ENCODE measurements at regions not wholly inside any gene's neighbourhood (a gene's known extent, or its start where the extent isn't known, plus 50 kb on each side); places are given as distances from the start of the nearest gene placed in this dataset.

- H3K79me2 ChIP-seq (ENCODE audit: insufficient read depth): no peaks in the 10 kb centered on the region
- H3K4me2 ChIP-seq: no peak overlapping the region
- H3K36me3 ChIP-seq (replicated peaks in 1 of 2; ENCODE audit: control insufficient read depth in 1 of 2, insufficient read depth in 2 of 2, low read length in 1 of 2): no peaks in the 10 kb centered on the region
- H3K9ac ChIP-seq: no peak overlapping the region
- no peaks in the 10 kb centered on the region for H4K20me1 ChIP-seq (ENCODE audit: insufficient read depth)
- CTCF ChIA-PET: interaction anchor here (0.6 to 1.3 kb wide), 3 partner anchors 20 to 130 kb away, joined by 3 read pairs; no protein-coding TSS in a partner anchor
- H3K27ac ChIP-seq (ENCODE audit: low read depth in 2 of 2, low read length in 1 of 2): no peak overlapping the region; a peak in 1 of 4 replicates
- no peak for TF ChIP-seq NRF1 (IDR thresholded peaks at IDR 0.05; ENCODE audit: low read depth, low read length)
- no peak for TF ChIP-seq MXI1 (IDR thresholded peaks at IDR 0.05; ENCODE audit: low read depth, low read length)
- no peak for TF ChIP-seq TAF1 (IDR thresholded peaks at IDR 0.05; ENCODE audit: borderline replicate concordance, low read depth, low read length)
- no peak for TF ChIP-seq EP300 (IDR thresholded peaks at IDR 0.05; ENCODE audit: borderline replicate concordance in 1 of 2, low read depth in 1 of 2, low read length in 1 of 2)
- no peak for TF ChIP-seq MEF2A (IDR thresholded peaks at IDR 0.05; ENCODE audit: borderline replicate concordance, low read depth)
- TF ChIP-seq SIN3A (IDR thresholded peaks at IDR 0.05; ENCODE audit: borderline replicate concordance, low read depth, low read length): no peak
- TF ChIP-seq TEAD4 (IDR thresholded peaks at IDR 0.05; ENCODE audit: borderline replicate concordance, insufficient read depth): no peak
- TF ChIP-seq USF2 (IDR thresholded peaks at IDR 0.05; ENCODE audit: borderline replicate concordance, low read depth, low read length): no peak
- no peak for TF ChIP-seq FOSL2 (IDR thresholded peaks at IDR 0.05; ENCODE audit: borderline replicate concordance, low read depth)
- no peak for TF ChIP-seq ELF1 (IDR thresholded peaks at IDR 0.05)
- TF ChIP-seq RFX5 (IDR thresholded peaks at IDR 0.05; ENCODE audit: low read length): no peak
- no peak for TF ChIP-seq FOXJ3 (CRISPR knock-in tag; IDR thresholded peaks at IDR 0.05)
- TF ChIP-seq USF1 (IDR thresholded peaks at IDR 0.05; ENCODE audit: borderline replicate concordance, low read depth): no peak
- TF ChIP-seq, protein P1, sequence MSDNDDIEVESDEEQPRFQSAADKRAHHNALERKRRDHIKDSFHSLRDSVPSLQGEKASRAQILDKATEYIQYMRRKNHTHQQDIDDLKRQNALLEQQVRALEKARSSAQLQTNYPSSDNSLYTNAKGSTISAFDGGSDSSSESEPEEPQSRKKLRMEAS (IDR thresholded peaks at IDR 0.05; ENCODE audit: low read depth): no peak
- no peak for TF ChIP-seq FOXM1 (IDR thresholded peaks at IDR 0.05; ENCODE audit: low read depth)
- TF ChIP-seq PBX3 (IDR thresholded peaks at IDR 0.05): no peak
- TF ChIP-seq GABPA (IDR thresholded peaks at IDR 0.05; ENCODE audit: low read depth): no peak
- TF ChIP-seq YY1 (IDR thresholded peaks at IDR 0.05; ENCODE audit: low read depth): no peak
- peaks cover 24 to 32% of the 10 kb centered on the region in 2 experiments; a peak in 3 of 4 replicates for H3K4me1 ChIP-seq (ENCODE audit: control insufficient read depth in 1 of 2, insufficient read depth in 2 of 2, low read depth in 1 of 2, low read length in 1 of 2)
- POLR2A ChIA-PET: interaction anchor here (0.6 kb wide), 1 partner anchor 558 kb away, joined by 3 read pairs; no protein-coding TSS in a partner anchor
- no peak for DNase-seq
- H3F3A ChIP-seq (replicated peaks; ENCODE audit: insufficient read depth): peaks cover 7% of the 10 kb centered on the region
- no peak overlapping the region for H2AFZ ChIP-seq (ENCODE audit: low read depth)
- H3K9me3 ChIP-seq: no peaks in the 10 kb centered on the region
- H3K4me3 ChIP-seq (ENCODE audit: low read depth in 2 of 2, low read length in 1 of 2): no peak overlapping the region
- H3K9me2 ChIP-seq: no peaks in the 10 kb centered on the region
- 73% methylated on average over 7 of the region's 9 CpGs for WGBS (ENCODE audit: low lambda C conversion rate)
- no peaks in the 10 kb centered on the region for H3K27me3 ChIP-seq (ENCODE audit: insufficient read depth)
These were observed 65.5 kb upstream of the ABCA1 start for GRCh38 chr9:104993291-104993963.
